ENCODE measurements at regions not wholly inside any gene's neighbourhood (a gene's known extent, or its start where the extent isn't known, plus 50 kb on each side); places are given as distances from the start of the nearest gene placed in this dataset.

DNA sequence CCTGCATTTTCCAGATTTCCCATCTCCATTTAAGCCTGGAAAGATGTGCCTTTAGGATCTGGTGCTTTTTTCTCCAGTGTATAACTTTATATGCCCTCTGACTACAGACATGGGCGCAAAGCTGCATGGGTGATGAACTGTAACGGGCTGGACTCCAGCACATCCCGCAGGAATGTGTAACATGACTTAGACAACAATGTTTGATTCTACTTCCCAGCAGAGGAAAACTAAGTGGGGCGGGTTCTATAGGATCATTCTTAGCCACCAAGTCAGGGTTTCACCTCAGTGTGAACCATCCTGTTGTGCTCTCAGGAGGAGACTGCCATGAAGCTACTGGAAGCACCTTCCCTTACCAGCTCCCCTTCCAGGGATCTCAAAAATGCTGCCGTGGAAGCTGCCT lies 93.2 kb upstream of the SERP2 start:
- Histone ChIP-seq H3K27ac (ENCODE audit: control insufficient read depth, insufficient read depth) (no peak overlapping the region), H3K9ac (ENCODE audit: control insufficient read depth, insufficient read depth, low read length) (no peak overlapping the region), H3K4me1 (ENCODE audit: control insufficient read depth, insufficient read depth, low read length) (no peaks in the 10 kb centered on the region), H2AFZ (ENCODE audit: control insufficient read depth, low read depth, low read length) (no peak overlapping the region), H3K9me3 (replicated peaks; ENCODE audit: control insufficient read depth, insufficient read depth, low read length) (no peaks in the 10 kb centered on the region), H3K79me2 (ENCODE audit: control insufficient read depth, insufficient read depth, low read length) (no peaks in the 10 kb centered on the region), H3K36me3 (ENCODE audit: control insufficient read depth in 2 of 2, insufficient read depth in 2 of 2, low read length in 1 of 2) (no peaks in the 10 kb centered on the region), H4K20me1 (ENCODE audit: control insufficient read depth, insufficient read depth) (no peaks in the 10 kb centered on the region), H3K4me3 (no peak overlapping the region), H3K27me3 (replicated peaks in 1 of 2; ENCODE audit: control insufficient read depth in 2 of 2, insufficient read depth in 2 of 2, low read length in 1 of 2) (peaks cover 0 to 2% of the 10 kb centered on the region in 2 experiments; a peak in 1 of 4 replicates), H3K4me2 (ENCODE audit: control insufficient read depth, insufficient read depth) (no peak overlapping the region)
- WGBS (ENCODE audit: insufficient coverage, insufficient replicate concordance, low lambda C conversion rate, missing lambda C conversion rate): 33% methylated on average over 5 of the region's 5 CpGs
- ChIA-PET SMC1A (ENCODE audit: uncharacterized antibody, unreplicated experiment) (no interaction called here), RAD21 (ENCODE audit: unreplicated experiment) (no interaction called here), POLR2A (no interaction called here), CTCF (interaction anchor here (0.7 kb wide), 1 partner anchor 1800 kb away, joined by 3 read pairs; no protein-coding TSS in a partner anchor)
- BruUV-seq (replicated peaks): no TSS peak
- DNase-seq (ENCODE audit: low read depth, low spot score) (no peak), FAIRE-seq (no peak), ATAC-seq (no peak)
- TF ChIP-seq STAT3 (IDR thresholded peaks at IDR 0.05; ENCODE audit: low read depth, low read length): no peak
- TF ChIP-seq, protein P1, sequence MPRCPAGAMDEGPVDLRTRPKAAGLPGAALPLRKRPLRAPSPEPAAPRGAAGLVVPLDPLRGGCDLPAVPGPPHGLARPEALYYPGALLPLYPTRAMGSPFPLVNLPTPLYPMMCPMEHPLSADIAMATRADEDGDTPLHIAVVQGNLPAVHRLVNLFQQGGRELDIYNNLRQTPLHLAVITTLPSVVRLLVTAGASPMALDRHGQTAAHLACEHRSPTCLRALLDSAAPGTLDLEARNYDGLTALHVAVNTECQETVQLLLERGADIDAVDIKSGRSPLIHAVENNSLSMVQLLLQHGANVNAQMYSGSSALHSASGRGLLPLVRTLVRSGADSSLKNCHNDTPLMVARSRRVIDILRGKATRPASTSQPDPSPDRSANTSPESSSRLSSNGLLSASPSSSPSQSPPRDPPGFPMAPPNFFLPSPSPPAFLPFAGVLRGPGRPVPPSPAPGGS (IDR thresholded peaks at IDR 0.05; ENCODE audit: borderline replicate concordance, insufficient read depth, low read depth, low read length, poor library complexity, severe bottlenecking): no peak
- TF ChIP-seq, protein P2, sequence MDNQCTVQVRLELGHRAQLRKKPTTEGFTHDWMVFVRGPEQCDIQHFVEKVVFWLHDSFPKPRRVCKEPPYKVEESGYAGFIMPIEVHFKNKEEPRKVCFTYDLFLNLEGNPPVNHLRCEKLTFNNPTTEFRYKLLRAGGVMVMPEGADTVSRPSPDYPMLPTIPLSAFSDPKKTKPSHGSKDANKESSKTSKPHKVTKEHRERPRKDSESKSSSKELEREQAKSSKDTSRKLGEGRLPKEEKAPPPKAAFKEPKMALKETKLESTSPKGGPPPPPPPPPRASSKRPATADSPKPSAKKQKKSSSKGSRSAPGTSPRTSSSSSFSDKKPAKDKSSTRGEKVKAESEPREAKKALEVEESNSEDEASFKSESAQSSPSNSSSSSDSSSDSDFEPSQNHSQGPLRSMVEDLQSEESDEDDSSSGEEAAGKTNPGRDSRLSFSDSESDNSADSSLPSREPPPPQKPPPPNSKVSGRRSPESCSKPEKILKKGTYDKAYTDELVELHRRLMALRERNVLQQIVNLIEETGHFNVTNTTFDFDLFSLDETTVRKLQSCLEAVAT (IDR thresholded peaks at IDR 0.05): no peak
- TF ChIP-seq MYB (IDR thresholded peaks at IDR 0.05; ENCODE audit: borderline replicate concordance, low read depth, low read length): no peak
- TF ChIP-seq LARP7 (IDR thresholded peaks at IDR 0.05): no peak
- TF ChIP-seq HDAC6 (IDR thresholded peaks at IDR 0.05; ENCODE audit: unreplicated experiment): no peak
- TF ChIP-seq WRNIP1 (IDR thresholded peaks at IDR 0.05; ENCODE audit: borderline replicate concordance, low read depth, low read length): no peak
- no peak for TF ChIP-seq KDM1A (IDR thresholded peaks at IDR 0.05; ENCODE audit: borderline replicate concordance)
- TF ChIP-seq, protein P3, sequence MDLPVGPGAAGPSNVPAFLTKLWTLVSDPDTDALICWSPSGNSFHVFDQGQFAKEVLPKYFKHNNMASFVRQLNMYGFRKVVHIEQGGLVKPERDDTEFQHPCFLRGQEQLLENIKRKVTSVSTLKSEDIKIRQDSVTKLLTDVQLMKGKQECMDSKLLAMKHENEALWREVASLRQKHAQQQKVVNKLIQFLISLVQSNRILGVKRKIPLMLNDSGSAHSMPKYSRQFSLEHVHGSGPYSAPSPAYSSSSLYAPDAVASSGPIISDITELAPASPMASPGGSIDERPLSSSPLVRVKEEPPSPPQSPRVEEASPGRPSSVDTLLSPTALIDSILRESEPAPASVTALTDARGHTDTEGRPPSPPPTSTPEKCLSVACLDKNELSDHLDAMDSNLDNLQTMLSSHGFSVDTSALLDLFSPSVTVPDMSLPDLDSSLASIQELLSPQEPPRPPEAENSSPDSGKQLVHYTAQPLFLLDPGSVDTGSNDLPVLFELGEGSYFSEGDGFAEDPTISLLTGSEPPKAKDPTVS (IDR thresholded peaks at IDR 0.05; ENCODE audit: low read depth, low read length): no peak
- no peak for TF ChIP-seq EGR1 (IDR thresholded peaks at IDR 0.05; ENCODE audit: borderline replicate concordance in 1 of 2, low read depth in 2 of 2, low read length in 2 of 2)
- TF ChIP-seq HCFC1 (IDR thresholded peaks at IDR 0.05; ENCODE audit: low read length): no peak
- TF ChIP-seq MTA3 (IDR thresholded peaks at IDR 0.05; ENCODE audit: borderline replicate concordance, low read length): no peak
- TF ChIP-seq, protein P4, sequence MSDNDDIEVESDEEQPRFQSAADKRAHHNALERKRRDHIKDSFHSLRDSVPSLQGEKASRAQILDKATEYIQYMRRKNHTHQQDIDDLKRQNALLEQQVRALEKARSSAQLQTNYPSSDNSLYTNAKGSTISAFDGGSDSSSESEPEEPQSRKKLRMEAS (IDR thresholded peaks at IDR 0.05; ENCODE audit: low read depth, low read length): no peak
- TF ChIP-seq, protein P5, sequence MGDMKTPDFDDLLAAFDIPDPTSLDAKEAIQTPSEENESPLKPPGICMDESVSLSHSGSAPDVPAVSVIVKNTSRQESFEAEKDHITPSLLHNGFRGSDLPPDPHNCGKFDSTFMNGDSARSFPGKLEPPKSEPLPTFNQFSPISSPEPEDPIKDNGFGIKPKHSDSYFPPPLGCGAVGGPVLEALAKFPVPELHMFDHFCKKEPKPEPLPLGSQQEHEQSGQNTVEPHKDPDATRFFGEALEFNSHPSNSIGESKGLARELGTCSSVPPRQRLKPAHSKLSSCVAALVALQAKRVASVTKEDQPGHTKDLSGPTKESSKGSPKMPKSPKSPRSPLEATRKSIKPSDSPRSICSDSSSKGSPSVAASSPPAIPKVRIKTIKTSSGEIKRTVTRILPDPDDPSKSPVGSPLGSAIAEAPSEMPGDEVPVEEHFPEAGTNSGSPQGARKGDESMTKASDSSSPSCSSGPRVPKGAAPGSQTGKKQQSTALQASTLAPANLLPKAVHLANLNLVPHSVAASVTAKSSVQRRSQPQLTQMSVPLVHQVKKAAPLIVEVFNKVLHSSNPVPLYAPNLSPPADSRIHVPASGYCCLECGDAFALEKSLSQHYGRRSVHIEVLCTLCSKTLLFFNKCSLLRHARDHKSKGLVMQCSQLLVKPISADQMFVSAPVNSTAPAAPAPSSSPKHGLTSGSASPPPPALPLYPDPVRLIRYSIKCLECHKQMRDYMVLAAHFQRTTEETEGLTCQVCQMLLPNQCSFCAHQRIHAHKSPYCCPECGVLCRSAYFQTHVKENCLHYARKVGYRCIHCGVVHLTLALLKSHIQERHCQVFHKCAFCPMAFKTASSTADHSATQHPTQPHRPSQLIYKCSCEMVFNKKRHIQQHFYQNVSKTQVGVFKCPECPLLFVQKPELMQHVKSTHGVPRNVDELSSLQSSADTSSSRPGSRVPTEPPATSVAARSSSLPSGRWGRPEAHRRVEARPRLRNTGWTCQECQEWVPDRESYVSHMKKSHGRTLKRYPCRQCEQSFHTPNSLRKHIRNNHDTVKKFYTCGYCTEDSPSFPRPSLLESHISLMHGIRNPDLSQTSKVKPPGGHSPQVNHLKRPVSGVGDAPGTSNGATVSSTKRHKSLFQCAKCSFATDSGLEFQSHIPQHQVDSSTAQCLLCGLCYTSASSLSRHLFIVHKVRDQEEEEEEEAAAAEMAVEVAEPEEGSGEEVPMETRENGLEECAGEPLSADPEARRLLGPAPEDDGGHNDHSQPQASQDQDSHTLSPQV (IDR thresholded peaks at IDR 0.05): no peak
- TF ChIP-seq SUPT20H (IDR thresholded peaks at IDR 0.05; ENCODE audit: borderline replicate concordance, control insufficient read depth, low read depth, low read length): no peak
- no peak for TF ChIP-seq CBX3 (IDR thresholded peaks at IDR 0.05; ENCODE audit: borderline replicate concordance, low read depth)
- intact Hi-C loops (cut with micrococcal nuclease; ENCODE audit: unreplicated experiment) (no loop called here), in situ Hi-C loops (cut with MboI) (no loop called here)

Data from GM12878 (cell line).